Neural cell (in vitro differentiated cells): ENCODE measurements at regions not wholly inside any gene's neighbourhood (a gene's known extent, or its start where the extent isn't known, plus 50 kb on each side); places are given as distances from the start of the nearest gene placed in this dataset.

ENCODE experiments used
- H2AFZ ChIP-seq: fragments of 200-600, 300-800 bp; sonication (generic), shearing (Covaris generic); 2 replicates; pipeline ENCODE4 v1.6.0; 2014; ENCODE audit warnings: low read depth, mild to moderate bottlenecking, antibody characterized with exemption, low read length, moderate library complexity
- H3F3A ChIP-seq: fragments of 200-600 bp; shearing (Covaris generic); 2 replicates; pipeline ENCODE4 v1.6.1; 2016; ENCODE audit warnings: mild to moderate bottlenecking, moderate library complexity, mixed read lengths, antibody characterized with exemption, low read length; ENCODE audit not compliant: insufficient read depth, poor library complexity, severe bottlenecking
- H3K27ac ChIP-seq: fragments of 200-600, 300-800 bp; sonication (generic), shearing (Covaris generic); 2 replicates; pipeline ENCODE4 v1.5.1; 2014; ENCODE audit warnings: mild to moderate bottlenecking, low read length, moderate library complexity
- H3K27me3 ChIP-seq: fragments of 300-800, 200-600 bp; sonication (generic), shearing (Covaris generic); 2 replicates; pipeline ENCODE4 v1.6.0; 2014; ENCODE audit warnings: mild to moderate bottlenecking, low read depth, low read length, moderate library complexity; ENCODE audit not compliant: insufficient read depth
- H3K36me3 ChIP-seq: fragments of 300-800, 200-600 bp; sonication (generic), shearing (Covaris generic); 2 replicates; pipeline ENCODE4 v1.5.1; 2014; ENCODE audit warnings: mild to moderate bottlenecking, antibody characterized with exemption, low read length, moderate library complexity; ENCODE audit not compliant: insufficient read depth
- H3K4me2 ChIP-seq: fragments of 300-800, 200-600 bp; sonication (generic), shearing (Covaris generic); 2 replicates; pipeline ENCODE4 v1.6.0; 2014; ENCODE audit warnings: mild to moderate bottlenecking, low read length
- H3K4me3 ChIP-seq: fragments of 300-800, 200-600 bp; sonication (generic), shearing (Covaris generic); 2 replicates; pipeline ENCODE4 v1.5.1; 2014; ENCODE audit warnings: mild to moderate bottlenecking, low read length, moderate library complexity
- H3K79me2 ChIP-seq: fragments of 200-600 bp; shearing (Covaris generic); replicated peaks from 2 replicates; pipeline ENCODE4 v1.6.0; 2014; ENCODE audit warnings: mild to moderate bottlenecking, low read length, moderate library complexity; ENCODE audit not compliant: insufficient read depth
- H3K9ac ChIP-seq: fragments of 300-800, 200-600 bp; sonication (generic), shearing (Covaris generic); 2 replicates; pipeline ENCODE4 v1.6.1; 2016; ENCODE audit warnings: mild to moderate bottlenecking, low read length, mixed read lengths
- H3K9me2 ChIP-seq: fragments of 200-600 bp; shearing (Covaris generic); 2 replicates; pipeline ENCODE4 v1.6.1; 2016; ENCODE audit warnings: mild to moderate bottlenecking, low read length, mixed read lengths; ENCODE audit not compliant: insufficient read depth
- H3K9me3 ChIP-seq: fragments of 200-600, 300-800 bp; sonication (generic), shearing (Covaris generic); 2 replicates; pipeline ENCODE4 v1.6.1; 2016; ENCODE audit warnings: mild to moderate bottlenecking, mixed run types, low read length, moderate library complexity, mixed read lengths
- H4K20me1 ChIP-seq: fragments of 200-600 bp; shearing (Covaris generic); 2 replicates; pipeline ENCODE4 v1.6.1; 2016; ENCODE audit warnings: mild to moderate bottlenecking, mixed run types; ENCODE audit not compliant: insufficient read depth
- EP300 ChIP-seq: fragments of 450-650 bp; conservative IDR thresholded peaks from 2 replicates; pipeline ENCODE4 v1.6.1; 2014; ENCODE audit warnings: antibody characterized with exemption, mild to moderate bottlenecking, moderate library complexity; ENCODE audit not compliant: poor library complexity, severe bottlenecking
- EZH2 ChIP-seq: fragments of 200-600, 300-800 bp; shearing (Covaris generic), sonication (generic); IDR thresholded peaks from 2 replicates; pipeline ENCODE4 v1.6.1; 2014; ENCODE audit warnings: antibody characterized with exemption, low read length, borderline replicate concordance, mild to moderate bottlenecking; ENCODE audit not compliant: insufficient read depth, poor library complexity, severe bottlenecking
- MXI1 ChIP-seq: fragments of 450-650 bp; conservative IDR thresholded peaks from 2 replicates; pipeline ENCODE4 v1.6.1; 2014; ENCODE audit warnings: antibody characterized with exemption, mild to moderate bottlenecking; ENCODE audit not compliant: poor library complexity, severe bottlenecking
- POLR2AphosphoS5 ChIP-seq: IDR thresholded peaks from 2 replicates; pipeline ENCODE4 v1.6.1; 2012
- RAD21 ChIP-seq: fragments of 450-650 bp; conservative IDR thresholded peaks from 2 replicates; pipeline ENCODE4 v1.6.1; 2014; ENCODE audit warnings: antibody characterized with exemption, mild to moderate bottlenecking, moderate library complexity
- SMC3 ChIP-seq: fragments of 450-650 bp; conservative IDR thresholded peaks from 2 replicates; pipeline ENCODE4 v1.6.1; 2014; ENCODE audit warnings: antibody characterized with exemption, mild to moderate bottlenecking, moderate library complexity; ENCODE audit not compliant: poor library complexity
- TAF1 ChIP-seq: IDR thresholded peaks from 2 replicates; pipeline ENCODE4 v1.6.1; 2012; ENCODE audit warnings: low read depth
- TF ChIP-seq, protein P1 (sequence below): fragments of 450-650 bp; IDR thresholded peaks from 2 replicates; pipeline ENCODE4 v1.5.1; 2014; ENCODE audit warnings: antibody characterized with exemption, mild to moderate bottlenecking, moderate library complexity; ENCODE audit not compliant: poor library complexity, severe bottlenecking
- TF ChIP-seq, protein P2 (sequence below): IDR thresholded peaks from 2 replicates; pipeline ENCODE4 v1.6.1; 2012; ENCODE audit warnings: borderline replicate concordance

DNA sequence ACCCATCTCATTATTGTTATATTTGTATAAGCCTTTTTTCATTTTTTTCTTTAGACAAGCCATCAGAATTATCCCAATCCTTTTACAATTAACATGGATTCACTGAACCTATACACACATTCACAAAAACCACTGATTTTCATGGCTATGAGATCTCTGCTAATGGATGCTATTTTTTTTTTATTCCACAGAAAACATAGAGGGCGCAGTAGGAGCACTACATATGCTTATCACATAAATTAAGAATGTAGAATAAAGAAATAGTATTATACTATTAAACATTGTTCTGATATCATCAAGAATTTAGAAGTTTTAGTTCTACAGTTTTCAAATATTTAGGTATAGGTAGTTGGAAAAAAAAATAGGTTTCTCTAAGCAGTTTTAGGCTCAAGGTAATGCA lies 1477.4 kb downstream of the ARAP2 start:
- Histone ChIP-seq H4K20me1 (no peaks in the 10 kb centered on the region), H3K9ac (no peak overlapping the region), H3K9me2 (no peaks in the 10 kb centered on the region), H3K9me3 (no peaks in the 10 kb centered on the region), H3F3A (no peaks in the 10 kb centered on the region), H3K4me2 (no peak overlapping the region), H3K36me3 (no peaks in the 10 kb centered on the region), H3K4me3 (no peak overlapping the region), H2AFZ (no peak overlapping the region), H3K79me2 (no peaks in the 10 kb centered on the region), H3K27ac (no peak overlapping the region), H3K27me3 (no peaks in the 10 kb centered on the region)
- no peak for TF ChIP-seq RAD21
- TF ChIP-seq, protein P1, sequence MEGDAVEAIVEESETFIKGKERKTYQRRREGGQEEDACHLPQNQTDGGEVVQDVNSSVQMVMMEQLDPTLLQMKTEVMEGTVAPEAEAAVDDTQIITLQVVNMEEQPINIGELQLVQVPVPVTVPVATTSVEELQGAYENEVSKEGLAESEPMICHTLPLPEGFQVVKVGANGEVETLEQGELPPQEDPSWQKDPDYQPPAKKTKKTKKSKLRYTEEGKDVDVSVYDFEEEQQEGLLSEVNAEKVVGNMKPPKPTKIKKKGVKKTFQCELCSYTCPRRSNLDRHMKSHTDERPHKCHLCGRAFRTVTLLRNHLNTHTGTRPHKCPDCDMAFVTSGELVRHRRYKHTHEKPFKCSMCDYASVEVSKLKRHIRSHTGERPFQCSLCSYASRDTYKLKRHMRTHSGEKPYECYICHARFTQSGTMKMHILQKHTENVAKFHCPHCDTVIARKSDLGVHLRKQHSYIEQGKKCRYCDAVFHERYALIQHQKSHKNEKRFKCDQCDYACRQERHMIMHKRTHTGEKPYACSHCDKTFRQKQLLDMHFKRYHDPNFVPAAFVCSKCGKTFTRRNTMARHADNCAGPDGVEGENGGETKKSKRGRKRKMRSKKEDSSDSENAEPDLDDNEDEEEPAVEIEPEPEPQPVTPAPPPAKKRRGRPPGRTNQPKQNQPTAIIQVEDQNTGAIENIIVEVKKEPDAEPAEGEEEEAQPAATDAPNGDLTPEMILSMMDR, result no peak
- no peak for TF ChIP-seq SMC3
- no peak for TF ChIP-seq MXI1
- no peak for TF ChIP-seq EZH2
- TF ChIP-seq POLR2AphosphoS5, result no peak
- TF ChIP-seq, protein P2, sequence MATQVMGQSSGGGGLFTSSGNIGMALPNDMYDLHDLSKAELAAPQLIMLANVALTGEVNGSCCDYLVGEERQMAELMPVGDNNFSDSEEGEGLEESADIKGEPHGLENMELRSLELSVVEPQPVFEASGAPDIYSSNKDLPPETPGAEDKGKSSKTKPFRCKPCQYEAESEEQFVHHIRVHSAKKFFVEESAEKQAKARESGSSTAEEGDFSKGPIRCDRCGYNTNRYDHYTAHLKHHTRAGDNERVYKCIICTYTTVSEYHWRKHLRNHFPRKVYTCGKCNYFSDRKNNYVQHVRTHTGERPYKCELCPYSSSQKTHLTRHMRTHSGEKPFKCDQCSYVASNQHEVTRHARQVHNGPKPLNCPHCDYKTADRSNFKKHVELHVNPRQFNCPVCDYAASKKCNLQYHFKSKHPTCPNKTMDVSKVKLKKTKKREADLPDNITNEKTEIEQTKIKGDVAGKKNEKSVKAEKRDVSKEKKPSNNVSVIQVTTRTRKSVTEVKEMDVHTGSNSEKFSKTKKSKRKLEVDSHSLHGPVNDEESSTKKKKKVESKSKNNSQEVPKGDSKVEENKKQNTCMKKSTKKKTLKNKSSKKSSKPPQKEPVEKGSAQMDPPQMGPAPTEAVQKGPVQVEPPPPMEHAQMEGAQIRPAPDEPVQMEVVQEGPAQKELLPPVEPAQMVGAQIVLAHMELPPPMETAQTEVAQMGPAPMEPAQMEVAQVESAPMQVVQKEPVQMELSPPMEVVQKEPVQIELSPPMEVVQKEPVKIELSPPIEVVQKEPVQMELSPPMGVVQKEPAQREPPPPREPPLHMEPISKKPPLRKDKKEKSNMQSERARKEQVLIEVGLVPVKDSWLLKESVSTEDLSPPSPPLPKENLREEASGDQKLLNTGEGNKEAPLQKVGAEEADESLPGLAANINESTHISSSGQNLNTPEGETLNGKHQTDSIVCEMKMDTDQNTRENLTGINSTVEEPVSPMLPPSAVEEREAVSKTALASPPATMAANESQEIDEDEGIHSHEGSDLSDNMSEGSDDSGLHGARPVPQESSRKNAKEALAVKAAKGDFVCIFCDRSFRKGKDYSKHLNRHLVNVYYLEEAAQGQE, result no peak
- TF ChIP-seq TAF1, result no peak
- TF ChIP-seq EP300, result no peak

DNA sequence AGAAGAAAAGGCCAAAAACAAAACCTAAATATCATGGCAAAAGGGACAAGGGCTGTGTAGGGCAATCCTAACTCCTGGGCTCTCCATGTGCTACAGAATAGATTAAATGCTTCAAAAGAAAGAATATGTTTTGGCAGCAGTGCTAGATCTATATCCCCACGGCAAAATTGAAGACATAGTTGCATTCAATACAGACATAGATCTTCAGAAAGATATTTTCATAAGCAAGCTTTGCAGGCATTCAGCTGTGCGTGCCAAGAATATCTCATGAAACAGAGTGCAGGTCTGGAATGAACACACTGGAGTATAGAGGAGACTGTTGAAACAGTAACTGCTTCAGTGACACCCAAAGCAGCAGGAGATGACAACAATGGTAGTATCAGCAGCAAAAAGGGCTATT lies 1476.9 kb downstream of the ARAP2 start:
- H3K4me3 ChIP-seq, result no peak overlapping the region
- H3K4me2 ChIP-seq, result no peak overlapping the region
- H3K36me3 ChIP-seq, result no peaks in the 10 kb centered on the region
- H3K79me2 ChIP-seq, result no peaks in the 10 kb centered on the region
- no peak overlapping the region for H2AFZ ChIP-seq
- no peaks in the 10 kb centered on the region for H3K9me3 ChIP-seq
- H3K27ac ChIP-seq, result no peak overlapping the region
- H3K9ac ChIP-seq, result no peak overlapping the region
- no peaks in the 10 kb centered on the region for H3K9me2 ChIP-seq
- H4K20me1 ChIP-seq, result no peaks in the 10 kb centered on the region
- TF ChIP-seq SMC3, result no peak
- TF ChIP-seq, protein P2, result no peak
- no peak for TF ChIP-seq EZH2
- TF ChIP-seq, protein P1, result no peak
- no peak for TF ChIP-seq MXI1
- TF ChIP-seq RAD21, result no peak
- no peak for TF ChIP-seq EP300
- no peak for TF ChIP-seq TAF1
- TF ChIP-seq POLR2AphosphoS5, result no peak
- H3K27me3 ChIP-seq, result no peaks in the 10 kb centered on the region
- H3F3A ChIP-seq, result no peaks in the 10 kb centered on the region
